HL-60/S4 treated with retinoic acid at 250 ng/mL for 4 days and 3 days (cell line): ENCODE measurements at regions not wholly inside any gene's neighbourhood (a gene's known extent, or its start where the extent isn't known, plus 50 kb on each side); places are given as distances from the start of the nearest gene placed in this dataset.

Experiments used
- in situ Hi-C: fragments of 300-500 bp; cut with MboI; formaldehyde crosslinking; loops from 2 replicates; pipeline ENCODE4 v1.7.0; 2022; ENCODE audit warnings: low sequenced_read_pairs

DNA sequence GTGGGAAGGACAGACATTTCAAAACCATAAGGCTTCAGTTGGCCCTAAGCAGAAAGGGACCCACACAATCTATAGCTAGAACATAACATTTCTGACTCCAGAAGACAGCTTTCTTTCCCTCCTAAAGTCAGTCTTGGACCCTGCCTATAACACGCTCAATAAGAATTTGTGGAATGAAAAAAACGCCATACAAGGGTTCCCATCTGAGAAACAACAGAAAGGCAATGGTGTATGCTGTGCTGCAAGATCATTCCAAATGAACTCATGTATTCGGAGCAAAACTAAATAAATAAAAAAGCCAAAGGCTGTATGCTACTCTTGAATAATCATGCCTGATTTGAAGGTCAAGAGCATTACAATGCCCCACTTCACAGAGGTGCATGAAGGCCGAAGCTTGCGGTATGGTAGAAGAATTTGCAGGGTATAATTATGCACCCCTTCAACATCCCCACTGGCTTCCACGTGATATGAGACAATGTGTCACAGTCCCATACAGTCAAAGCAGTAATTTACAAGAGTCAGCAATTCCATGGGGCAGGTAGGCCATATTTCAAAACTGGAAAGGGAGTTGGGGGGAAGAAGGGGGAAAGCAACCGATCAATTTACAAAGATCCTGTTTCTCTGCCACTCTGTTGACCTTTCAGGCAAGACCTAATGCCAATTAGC, 61.4 kb upstream of the SLC14A2 start:
- in situ Hi-C loops: no loop called here

DNA sequence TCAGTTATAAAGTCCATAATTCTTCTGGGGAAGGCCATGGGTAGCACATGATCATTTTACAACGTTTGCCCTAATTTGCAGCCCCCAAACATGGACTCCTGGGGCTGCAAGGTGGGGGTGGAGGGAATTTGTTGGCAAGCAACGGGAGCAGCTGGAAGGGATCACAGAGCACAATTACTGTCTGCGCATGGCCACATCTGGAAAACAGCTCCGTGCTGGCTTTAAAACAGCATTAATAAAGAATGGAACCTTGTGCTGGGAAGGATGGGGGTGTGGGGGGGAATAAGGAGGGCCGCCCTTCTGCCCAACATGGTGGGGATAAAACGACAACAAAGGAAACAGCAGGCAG, 60.9 kb upstream of the SLC14A2 start:
- in situ Hi-C loops: no loop called here

DNA sequence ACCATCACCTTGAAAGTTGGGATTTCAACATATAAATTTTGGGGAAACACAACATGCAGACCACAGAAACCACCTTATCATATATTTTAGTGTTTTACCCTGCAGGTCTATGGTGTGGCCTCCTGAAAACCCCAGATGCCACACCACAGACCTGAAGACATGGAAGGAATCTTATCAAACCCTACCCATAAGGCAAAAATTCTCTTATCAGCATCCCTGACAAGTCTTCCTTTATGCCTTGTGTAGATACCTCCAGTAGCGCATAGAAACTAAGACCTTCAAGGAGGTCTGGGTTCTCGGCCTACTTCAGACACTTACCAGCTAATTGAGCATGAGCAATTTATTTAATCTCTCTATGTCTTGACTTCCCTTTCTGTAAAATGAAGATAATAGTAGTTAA, 59.1 kb upstream of the SLC14A2 start:
- in situ Hi-C loops: no loop called here

DNA sequence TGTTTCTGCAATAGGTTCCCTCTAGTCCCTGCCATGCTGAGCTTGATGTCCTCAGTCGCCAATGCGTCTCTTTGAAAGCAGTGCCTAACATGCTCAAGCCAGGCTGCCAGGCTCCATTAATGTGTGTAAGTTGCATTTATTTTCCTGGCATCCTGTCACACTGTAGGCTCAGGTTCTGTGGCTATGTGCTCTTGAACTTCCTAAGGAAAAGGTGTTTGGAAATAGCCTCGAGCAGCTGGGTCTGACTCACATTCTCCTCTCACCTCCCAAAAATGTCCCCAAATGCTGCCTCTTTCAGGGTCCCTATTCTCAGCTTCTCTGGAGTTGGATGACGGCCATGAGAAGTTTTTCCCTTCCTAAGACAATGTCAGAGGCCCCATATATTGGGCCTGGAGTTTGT, 58.0 kb upstream of the SLC14A2 start:
- in situ Hi-C loops: no loop called here

DNA sequence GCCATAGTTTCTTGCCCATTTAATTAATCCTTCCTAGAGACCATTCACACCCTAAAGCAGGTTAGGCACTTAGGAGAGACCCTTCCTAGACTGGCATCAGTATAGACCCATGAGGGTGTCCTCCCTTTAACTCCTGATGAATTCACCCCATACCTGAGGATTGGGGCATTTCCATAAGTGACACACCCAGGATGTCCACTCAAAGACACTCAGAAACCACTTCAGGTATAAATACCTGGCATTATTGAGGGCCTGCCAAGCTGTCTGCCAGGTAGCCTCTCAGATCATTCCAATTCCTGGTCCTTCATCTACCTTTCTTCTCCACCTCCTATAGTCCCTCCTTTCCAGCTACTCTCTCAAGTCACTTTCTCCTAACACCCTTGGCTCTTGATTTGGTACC, 57.5 kb upstream of the SLC14A2 start:
- in situ Hi-C loops: no loop called here

DNA sequence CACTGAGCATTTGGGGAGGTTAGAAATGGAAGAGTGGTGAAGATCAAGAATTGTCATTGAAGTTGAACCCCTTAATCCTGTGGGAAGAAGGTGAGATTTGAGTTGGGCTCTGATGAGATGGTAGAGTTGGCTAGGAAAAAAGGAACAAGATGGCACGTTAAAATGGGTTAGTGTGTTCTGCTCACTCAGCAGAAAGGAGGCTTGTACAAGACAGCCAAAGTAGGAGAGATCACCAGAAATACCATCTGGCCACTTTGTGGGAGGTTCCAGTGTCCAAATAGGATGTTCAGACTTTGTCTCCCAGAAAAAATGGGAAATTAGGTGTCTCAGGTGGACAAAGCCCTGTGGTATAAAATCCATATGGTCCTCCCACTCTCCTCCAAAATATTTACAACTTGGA, 56.0 kb upstream of the SLC14A2 start:
- in situ Hi-C loops: no loop called here

DNA sequence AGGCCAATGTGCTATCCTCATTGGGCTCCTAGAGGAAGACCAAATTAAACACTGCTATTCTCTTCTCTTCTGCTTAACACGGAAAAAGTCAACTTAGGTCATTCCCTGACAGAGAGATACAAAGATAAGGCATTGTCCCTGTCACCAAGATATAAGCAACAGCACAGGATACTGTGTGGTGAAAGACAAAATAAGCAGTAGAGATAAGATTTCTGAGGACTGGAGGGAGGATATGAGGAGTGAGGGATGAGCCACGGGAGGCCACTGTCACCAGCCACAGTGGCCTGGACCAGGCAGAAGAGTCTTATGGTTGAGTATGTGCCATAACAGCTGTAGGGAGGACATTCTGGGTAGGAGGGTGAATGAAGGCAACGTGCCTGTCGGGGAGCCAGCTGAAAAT, 54.4 kb upstream of the SLC14A2 start:
- in situ Hi-C loops: no loop called here

DNA sequence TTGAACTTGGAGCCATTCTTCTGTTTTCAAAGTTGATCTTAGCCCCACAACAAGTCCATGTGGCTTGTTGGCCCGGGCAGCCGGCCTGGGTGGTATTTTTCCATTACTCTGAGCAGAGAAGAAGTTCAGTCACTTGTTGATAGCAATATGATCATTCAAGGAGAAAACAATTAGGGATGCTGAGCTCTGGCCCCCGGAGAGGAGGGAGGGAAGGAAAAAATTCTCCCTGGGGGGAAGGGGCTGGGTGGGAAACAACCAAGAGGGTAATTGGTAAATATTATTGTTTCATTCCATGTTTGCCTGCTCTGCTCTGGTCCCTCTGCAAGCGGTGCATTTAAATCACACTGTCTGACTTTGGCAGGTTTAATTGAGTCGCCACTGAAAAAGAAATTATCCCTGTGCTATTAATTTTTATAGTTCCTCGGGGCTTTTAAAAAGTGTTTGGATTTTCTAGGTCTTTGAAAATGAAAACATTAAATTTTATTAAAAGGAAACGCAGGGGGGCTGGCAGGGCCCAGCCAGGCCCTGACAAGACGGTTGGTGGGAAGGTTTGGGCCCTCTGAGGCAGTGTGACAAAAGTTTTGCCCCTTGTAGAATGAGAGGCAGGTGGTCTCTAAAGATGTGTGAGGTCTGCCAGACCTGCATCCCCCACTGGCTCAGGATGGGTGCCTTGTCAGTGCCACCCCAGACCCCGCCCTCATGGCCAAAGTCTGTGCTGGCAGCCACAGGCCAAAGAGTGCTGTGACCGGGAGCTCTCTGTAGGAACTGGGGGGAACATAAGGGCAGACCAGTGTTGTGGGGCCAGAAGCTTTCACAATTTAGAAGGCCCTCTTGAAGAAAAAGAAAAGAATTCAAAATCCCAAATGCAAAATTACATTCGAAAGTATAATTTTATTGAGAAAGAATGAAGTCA, 52.5 kb upstream of the SLC14A2 start:
- in situ Hi-C loops: no loop called here

DNA sequence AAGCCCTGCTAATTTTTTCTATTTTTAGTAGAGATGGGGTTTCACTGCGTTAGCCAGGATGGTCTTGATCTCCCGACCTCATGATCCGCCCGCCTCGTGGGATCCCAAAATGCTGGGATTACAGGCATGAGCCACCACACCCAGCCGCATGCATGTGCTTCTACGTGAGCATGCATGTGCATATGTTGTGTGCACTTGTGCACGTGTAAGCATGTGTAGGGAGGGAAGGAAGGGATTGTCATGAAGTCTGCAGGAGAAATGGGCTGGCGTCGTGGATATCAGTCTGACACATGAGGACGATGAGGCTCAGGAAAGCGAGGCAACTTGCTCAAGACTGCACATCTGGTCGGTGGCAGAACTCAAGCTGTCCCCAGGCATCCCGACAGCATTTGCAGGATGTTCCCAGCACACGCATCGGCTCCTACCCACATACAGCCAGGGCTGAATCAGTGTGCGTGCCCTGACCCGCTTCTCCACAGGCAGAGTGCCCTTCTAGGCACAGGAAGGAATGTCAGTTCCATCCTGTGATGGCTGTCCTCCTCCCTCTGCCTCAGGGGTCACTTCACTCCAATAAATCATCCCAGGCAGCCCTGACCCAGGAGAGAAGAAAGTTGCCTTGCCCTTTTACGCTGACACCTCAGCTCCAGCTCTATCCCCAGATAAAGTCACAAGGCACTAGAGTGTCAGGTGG, 49.9 kb upstream of the SLC14A2 start:
- in situ Hi-C loops: no loop called here
